ENCODE measurements at regions not wholly inside any gene's neighbourhood (a gene's known extent, or its start where the extent isn't known, plus 50 kb on each side); places are given as distances from the start of the nearest gene placed in this dataset.

DNA sequence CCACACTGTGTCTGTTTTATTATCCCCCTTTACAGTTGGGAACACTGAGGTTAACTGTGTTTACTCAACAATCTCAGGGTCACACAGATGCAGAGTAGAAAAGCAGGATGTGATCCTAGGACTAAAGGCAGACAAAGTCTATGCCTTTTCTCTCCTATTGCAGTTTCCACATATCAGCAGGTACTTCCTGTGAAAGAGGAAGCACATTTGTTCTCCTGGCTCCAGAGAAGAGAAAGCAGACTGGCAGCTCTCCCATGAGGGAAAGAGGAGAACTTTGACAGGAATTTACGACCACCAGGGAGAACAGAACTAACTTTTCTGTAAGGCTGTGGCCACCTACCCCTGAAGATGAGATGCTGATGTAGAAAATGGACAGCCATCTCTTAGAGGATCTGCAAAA is 84.2 kb upstream of the TNC start:
- no peaks in the 10 kb centered on the region for H3K9me3 ChIP-seq (ENCODE audit: control insufficient read depth, low read length)
- 69 to 100% methylated on average over 1 of the region's 1 CpG for WGBS, 2 experiments (ENCODE audit: insufficient coverage in 1 of 2, insufficient read length in 1 of 2)
- no peak overlapping the region for H3K4me3 ChIP-seq (ENCODE audit: low read length)
- Mint-ChIP-seq H3K4me1 (peaks cover 28% of the 10 kb centered on the region), H3K27ac (no peak overlapping the region), H3K4me3 (no peak overlapping the region), H3K36me3 (ENCODE audit: low read depth) (no peaks in the 10 kb centered on the region), H3K27me3 (ENCODE audit: insufficient read depth) (no peaks in the 10 kb centered on the region), H3K9me3 (no peaks in the 10 kb centered on the region)
- no peaks in the 10 kb centered on the region for H3K36me3 ChIP-seq (ENCODE audit: control insufficient read depth, insufficient read depth, low read length)
- TF ChIP-seq, protein P1, sequence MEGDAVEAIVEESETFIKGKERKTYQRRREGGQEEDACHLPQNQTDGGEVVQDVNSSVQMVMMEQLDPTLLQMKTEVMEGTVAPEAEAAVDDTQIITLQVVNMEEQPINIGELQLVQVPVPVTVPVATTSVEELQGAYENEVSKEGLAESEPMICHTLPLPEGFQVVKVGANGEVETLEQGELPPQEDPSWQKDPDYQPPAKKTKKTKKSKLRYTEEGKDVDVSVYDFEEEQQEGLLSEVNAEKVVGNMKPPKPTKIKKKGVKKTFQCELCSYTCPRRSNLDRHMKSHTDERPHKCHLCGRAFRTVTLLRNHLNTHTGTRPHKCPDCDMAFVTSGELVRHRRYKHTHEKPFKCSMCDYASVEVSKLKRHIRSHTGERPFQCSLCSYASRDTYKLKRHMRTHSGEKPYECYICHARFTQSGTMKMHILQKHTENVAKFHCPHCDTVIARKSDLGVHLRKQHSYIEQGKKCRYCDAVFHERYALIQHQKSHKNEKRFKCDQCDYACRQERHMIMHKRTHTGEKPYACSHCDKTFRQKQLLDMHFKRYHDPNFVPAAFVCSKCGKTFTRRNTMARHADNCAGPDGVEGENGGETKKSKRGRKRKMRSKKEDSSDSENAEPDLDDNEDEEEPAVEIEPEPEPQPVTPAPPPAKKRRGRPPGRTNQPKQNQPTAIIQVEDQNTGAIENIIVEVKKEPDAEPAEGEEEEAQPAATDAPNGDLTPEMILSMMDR (conservative IDR thresholded peaks at IDR 0.05), result no peak
- peaks cover 10% of the 10 kb centered on the region for H3K4me1 ChIP-seq (ENCODE audit: control insufficient read depth, insufficient read depth, low read length)
- H3K27me3 ChIP-seq (ENCODE audit: control insufficient read depth, insufficient read depth, low read length, poor library complexity, severe bottlenecking), result no peaks in the 10 kb centered on the region
- no peak overlapping the region for H3K9ac ChIP-seq (ENCODE audit: extremely low read depth, low read length, poor library complexity, severe bottlenecking)
- DNase-seq, result no peak
- H3K27ac ChIP-seq (ENCODE audit: low read depth, low read length), result no peak overlapping the region

DNA sequence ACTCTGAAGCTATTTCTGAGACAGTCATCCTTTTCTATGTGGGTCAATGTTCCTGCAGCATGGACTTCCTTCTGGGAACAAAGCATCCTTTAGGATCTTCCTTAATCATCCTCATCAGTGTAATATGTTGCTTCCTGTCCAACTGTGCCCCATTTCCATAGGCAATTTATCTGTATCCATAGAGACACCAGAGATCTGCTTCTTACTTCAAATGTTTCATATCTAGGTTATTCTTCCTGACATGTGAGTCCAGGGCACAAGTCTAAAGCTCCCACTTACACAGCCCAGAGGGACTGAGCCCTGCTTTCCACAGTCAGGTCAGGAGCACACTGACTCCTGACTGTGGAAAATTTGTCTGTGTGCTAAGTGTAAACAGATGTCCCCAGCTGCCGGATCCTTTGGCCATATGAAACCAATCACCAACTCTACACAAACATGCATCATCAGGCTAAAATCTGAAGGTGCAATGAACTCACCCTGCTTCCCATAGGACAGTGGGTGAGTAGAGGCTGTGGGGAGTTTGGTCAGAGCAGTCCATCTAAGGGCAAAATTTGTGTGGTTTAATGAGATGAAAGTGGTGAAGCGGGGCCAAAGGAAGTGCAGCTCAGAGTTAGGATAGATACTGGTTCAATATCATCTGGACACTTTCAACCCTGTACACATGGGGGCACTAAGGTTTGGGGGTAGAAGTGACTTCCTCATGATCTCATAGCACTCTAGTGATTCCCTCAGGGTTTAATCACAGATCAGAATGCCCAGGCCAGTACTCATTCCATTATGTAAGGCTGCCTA is 85.2 kb upstream of the TNC start:
- TF ChIP-seq, protein P1 (conservative IDR thresholded peaks at IDR 0.05), result no peak

DNA sequence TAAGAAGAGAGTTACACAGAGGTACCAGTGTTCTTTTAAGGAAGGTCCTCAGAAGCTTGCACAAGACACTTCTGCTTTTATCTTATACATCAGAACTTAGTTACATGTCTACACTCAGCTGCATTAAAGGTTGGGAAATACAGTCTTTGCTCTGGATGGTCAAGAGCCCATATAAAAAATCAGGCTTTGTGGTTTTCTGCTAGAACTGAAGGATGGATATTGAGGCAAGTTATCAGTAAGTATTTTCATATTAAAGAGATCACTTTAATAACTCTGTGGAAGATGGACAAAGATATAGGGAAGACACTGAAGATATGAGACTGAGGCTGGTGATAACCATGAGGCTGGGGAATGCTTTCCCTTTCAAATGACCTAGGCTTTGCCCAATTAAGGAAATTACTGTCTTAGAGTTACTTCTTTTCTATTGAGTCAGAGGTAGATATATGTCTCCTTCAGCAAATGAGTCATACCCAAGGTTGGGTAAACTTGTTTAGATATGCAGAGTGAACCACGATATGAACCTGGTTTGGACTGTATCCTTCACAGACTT is 87.0 kb upstream of the TNC start:
- H3K9me3 ChIP-seq (ENCODE audit: control insufficient read depth, low read length), result no peaks in the 10 kb centered on the region
- H3K9ac ChIP-seq (ENCODE audit: extremely low read depth, low read length, poor library complexity, severe bottlenecking), result no peak overlapping the region
- peaks cover 17% of the 10 kb centered on the region for H3K4me1 ChIP-seq (ENCODE audit: control insufficient read depth, insufficient read depth, low read length)
- WGBS, 2 experiments (ENCODE audit: insufficient coverage in 1 of 2, insufficient read length in 1 of 2), result 100% methylated on average over 1 of the region's 1 CpG; no CpG with 5 or more reads in 1 of the 2 experiments
- H3K27ac ChIP-seq (ENCODE audit: low read depth, low read length), result no peak overlapping the region
- H3K9me3 Mint-ChIP-seq, result no peaks in the 10 kb centered on the region
- no peak overlapping the region for H3K4me3 Mint-ChIP-seq
- H3K36me3 ChIP-seq (ENCODE audit: control insufficient read depth, insufficient read depth, low read length), result no peaks in the 10 kb centered on the region
- DNase-seq, result no peak
- TF ChIP-seq, protein P1 (conservative IDR thresholded peaks at IDR 0.05), result no peak
- H3K27me3 ChIP-seq (ENCODE audit: control insufficient read depth, insufficient read depth, low read length, poor library complexity, severe bottlenecking), result no peaks in the 10 kb centered on the region
- H3K4me3 ChIP-seq (ENCODE audit: low read length), result no peak overlapping the region
- H3K27me3 Mint-ChIP-seq (ENCODE audit: insufficient read depth), result no peaks in the 10 kb centered on the region
- H3K27ac Mint-ChIP-seq, result no peak overlapping the region
- peaks cover 34% of the 10 kb centered on the region for H3K4me1 Mint-ChIP-seq
- no peaks in the 10 kb centered on the region for H3K36me3 Mint-ChIP-seq (ENCODE audit: low read depth)

More for the DNA sequence above, 85.2 kb upstream of the TNC start:
- no peak overlapping the region for H3K9ac ChIP-seq (ENCODE audit: extremely low read depth, low read length, poor library complexity, severe bottlenecking)
- peaks cover 15% of the 10 kb centered on the region for H3K4me1 ChIP-seq (ENCODE audit: control insufficient read depth, insufficient read depth, low read length)
- H3K4me1 Mint-ChIP-seq, result peaks cover 28% of the 10 kb centered on the region
- H3K27ac ChIP-seq (ENCODE audit: low read depth, low read length), result no peak overlapping the region
- H3K36me3 ChIP-seq (ENCODE audit: control insufficient read depth, insufficient read depth, low read length), result no peaks in the 10 kb centered on the region
- no peaks in the 10 kb centered on the region for H3K9me3 ChIP-seq (ENCODE audit: control insufficient read depth, low read length)
- no peak for DNase-seq
- no peaks in the 10 kb centered on the region for H3K9me3 Mint-ChIP-seq
- no peak overlapping the region for H3K27ac Mint-ChIP-seq
- H3K4me3 ChIP-seq (ENCODE audit: low read length), result no peak overlapping the region
- no peaks in the 10 kb centered on the region for H3K27me3 Mint-ChIP-seq (ENCODE audit: insufficient read depth)
- WGBS, 2 experiments (ENCODE audit: insufficient coverage in 1 of 2, insufficient read length in 1 of 2), result 100% methylated on average over 1 of the region's 2 CpGs; no CpG with 5 or more reads in 1 of the 2 experiments
- H3K36me3 Mint-ChIP-seq (ENCODE audit: low read depth), result no peaks in the 10 kb centered on the region
- no peak overlapping the region for H3K4me3 Mint-ChIP-seq
- no peaks in the 10 kb centered on the region for H3K27me3 ChIP-seq (ENCODE audit: control insufficient read depth, insufficient read depth, low read length, poor library complexity, severe bottlenecking)

All from endodermal cell (in vitro differentiated cells).